K562 (cell line): ENCODE measurements at regions not wholly inside any gene's neighbourhood (a gene's known extent, or its start where the extent isn't known, plus 50 kb on each side); places are given as distances from the start of the nearest gene placed in this dataset.

Experiments
- CEBPG ChIP-seq, 3 experiments: fragments of 200-800 bp in 1 of 3; sonication (Bioruptor generic) in 1 of 3; sonication (generic) in 1 of 3; formaldehyde crosslinking in 1 of 3; IDR thresholded peaks in 2 of 3; conservative IDR thresholded peaks in 1 of 3; 2 replicates each; pipeline versions ENCODE4 v1.6.1 to v1.8.0; 2016 to 2022; ENCODE audit warnings: missing compliant biosample characterization in 2 of 3, missing genetic modification characterization in 2 of 3, mild to moderate bottlenecking in 1 of 3, missing genetic modification reagents in 1 of 3
- ERF ChIP-seq: fragments of 450-650 bp; formaldehyde crosslinking; IDR thresholded peaks from 2 replicates; pipeline ENCODE4 v1.4.0; 2020; ENCODE audit warnings: mild to moderate bottlenecking, mixed read lengths
- ESRRB ChIP-seq: fragments of 250-450 bp; sonication (Bioruptor Pico); IDR thresholded peaks from 2 replicates; pipeline ENCODE4 v1.5.0; 2020; ENCODE audit warnings: mild to moderate bottlenecking, moderate library complexity, borderline replicate concordance
- FOXK2 ChIP-seq, 2 experiments: fragments of 450-650 bp; IDR thresholded peaks in 1 of 2; conservative IDR thresholded peaks in 1 of 2; 2 replicates each; pipeline ENCODE4 v1.6.1; 2016; ENCODE audit warnings: low read depth in 2 of 2, mild to moderate bottlenecking in 1 of 2
- NCOR1 ChIP-seq: fragments of 450-650 bp; IDR thresholded peaks from 2 replicates; pipeline ENCODE4 v1.6.1; 2016; ENCODE audit warnings: mild to moderate bottlenecking, moderate library complexity
- RBFOX2 ChIP-seq: fragments of 200-400 bp; formaldehyde crosslinking; IDR thresholded peaks from 2 replicates; pipeline ENCODE4 v1.6.1; 2017; ENCODE audit warnings: low read depth, mild to moderate bottlenecking, low read length, moderate library complexity
- SIRT6 ChIP-seq: IDR thresholded peaks from one replicate; pipeline ENCODE4 v1.6.1; 2012; ENCODE audit warnings: low read depth, mild to moderate bottlenecking, control low read depth, inconsistent platforms, low read length, moderate library complexity
- SMAD2 ChIP-seq: fragments of 150-350 bp; IDR thresholded peaks from 2 replicates; pipeline ENCODE4 v1.6.1; 2014; ENCODE audit warnings: low read depth, mild to moderate bottlenecking, low read length
- TAF15 ChIP-seq: fragments of 200-400 bp; formaldehyde crosslinking; IDR thresholded peaks from 2 replicates; pipeline ENCODE4 v1.6.1; 2017; ENCODE audit warnings: mild to moderate bottlenecking, low read depth, low read length, moderate library complexity
- TF ChIP-seq, protein P1 (sequence below): fragments of 450-650 bp; IDR thresholded peaks from 2 replicates; pipeline ENCODE4 v1.6.1; 2017; ENCODE audit warnings: antibody characterized with exemption, mild to moderate bottlenecking
- TF ChIP-seq, protein P2 (sequence below): sonication (generic); formaldehyde crosslinking; IDR thresholded peaks from 2 replicates; pipeline ENCODE4 v1.8.0; 2022; ENCODE audit warnings: missing genetic modification reagents, mild to moderate bottlenecking, borderline replicate concordance
- TF ChIP-seq, protein P3 (sequence below): fragments of 450-650 bp; formaldehyde crosslinking; IDR thresholded peaks from 2 replicates; pipeline ENCODE4 v1.4.0; 2020; ENCODE audit warnings: mild to moderate bottlenecking, moderate library complexity

DNA sequence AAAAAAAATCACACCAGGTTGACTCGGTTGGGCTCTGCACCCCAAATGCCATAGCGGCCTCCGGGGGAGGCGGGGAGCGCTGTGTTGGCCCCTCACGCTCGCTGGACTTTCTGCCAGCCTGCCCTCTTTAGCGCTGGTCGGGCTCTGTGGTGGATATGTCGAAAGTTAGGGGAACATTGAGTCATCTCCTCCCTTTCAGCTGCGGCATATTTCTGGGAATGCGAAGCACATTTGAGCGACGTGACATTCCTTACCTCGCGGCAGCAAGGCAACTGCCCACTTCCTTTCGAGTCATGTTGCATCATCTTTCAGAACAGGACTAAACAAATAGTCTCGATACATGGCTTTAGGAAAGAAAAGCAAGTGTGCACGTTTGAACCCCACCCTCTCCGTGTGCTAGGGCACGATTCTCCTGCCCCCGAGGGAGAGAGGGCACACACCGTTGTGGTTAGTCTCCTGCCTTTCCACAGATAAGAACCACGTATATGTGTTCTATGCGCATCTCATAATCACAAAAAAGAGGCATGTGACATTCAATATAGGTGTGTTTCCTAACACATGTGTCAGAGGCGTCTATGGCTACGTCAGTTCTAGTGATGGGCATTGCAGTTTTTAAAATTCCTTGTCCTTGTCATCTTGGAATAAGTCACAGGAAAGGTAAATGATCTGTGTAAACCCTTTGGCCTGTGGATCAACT, 105.9 kb upstream of the SLC45A1 start (continued):
- TF ChIP-seq, protein P1, sequence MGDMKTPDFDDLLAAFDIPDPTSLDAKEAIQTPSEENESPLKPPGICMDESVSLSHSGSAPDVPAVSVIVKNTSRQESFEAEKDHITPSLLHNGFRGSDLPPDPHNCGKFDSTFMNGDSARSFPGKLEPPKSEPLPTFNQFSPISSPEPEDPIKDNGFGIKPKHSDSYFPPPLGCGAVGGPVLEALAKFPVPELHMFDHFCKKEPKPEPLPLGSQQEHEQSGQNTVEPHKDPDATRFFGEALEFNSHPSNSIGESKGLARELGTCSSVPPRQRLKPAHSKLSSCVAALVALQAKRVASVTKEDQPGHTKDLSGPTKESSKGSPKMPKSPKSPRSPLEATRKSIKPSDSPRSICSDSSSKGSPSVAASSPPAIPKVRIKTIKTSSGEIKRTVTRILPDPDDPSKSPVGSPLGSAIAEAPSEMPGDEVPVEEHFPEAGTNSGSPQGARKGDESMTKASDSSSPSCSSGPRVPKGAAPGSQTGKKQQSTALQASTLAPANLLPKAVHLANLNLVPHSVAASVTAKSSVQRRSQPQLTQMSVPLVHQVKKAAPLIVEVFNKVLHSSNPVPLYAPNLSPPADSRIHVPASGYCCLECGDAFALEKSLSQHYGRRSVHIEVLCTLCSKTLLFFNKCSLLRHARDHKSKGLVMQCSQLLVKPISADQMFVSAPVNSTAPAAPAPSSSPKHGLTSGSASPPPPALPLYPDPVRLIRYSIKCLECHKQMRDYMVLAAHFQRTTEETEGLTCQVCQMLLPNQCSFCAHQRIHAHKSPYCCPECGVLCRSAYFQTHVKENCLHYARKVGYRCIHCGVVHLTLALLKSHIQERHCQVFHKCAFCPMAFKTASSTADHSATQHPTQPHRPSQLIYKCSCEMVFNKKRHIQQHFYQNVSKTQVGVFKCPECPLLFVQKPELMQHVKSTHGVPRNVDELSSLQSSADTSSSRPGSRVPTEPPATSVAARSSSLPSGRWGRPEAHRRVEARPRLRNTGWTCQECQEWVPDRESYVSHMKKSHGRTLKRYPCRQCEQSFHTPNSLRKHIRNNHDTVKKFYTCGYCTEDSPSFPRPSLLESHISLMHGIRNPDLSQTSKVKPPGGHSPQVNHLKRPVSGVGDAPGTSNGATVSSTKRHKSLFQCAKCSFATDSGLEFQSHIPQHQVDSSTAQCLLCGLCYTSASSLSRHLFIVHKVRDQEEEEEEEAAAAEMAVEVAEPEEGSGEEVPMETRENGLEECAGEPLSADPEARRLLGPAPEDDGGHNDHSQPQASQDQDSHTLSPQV = 0 out of 2 replicates have a peak, but pooled peaks have one; percentile 57
- TF ChIP-seq, protein P2, sequence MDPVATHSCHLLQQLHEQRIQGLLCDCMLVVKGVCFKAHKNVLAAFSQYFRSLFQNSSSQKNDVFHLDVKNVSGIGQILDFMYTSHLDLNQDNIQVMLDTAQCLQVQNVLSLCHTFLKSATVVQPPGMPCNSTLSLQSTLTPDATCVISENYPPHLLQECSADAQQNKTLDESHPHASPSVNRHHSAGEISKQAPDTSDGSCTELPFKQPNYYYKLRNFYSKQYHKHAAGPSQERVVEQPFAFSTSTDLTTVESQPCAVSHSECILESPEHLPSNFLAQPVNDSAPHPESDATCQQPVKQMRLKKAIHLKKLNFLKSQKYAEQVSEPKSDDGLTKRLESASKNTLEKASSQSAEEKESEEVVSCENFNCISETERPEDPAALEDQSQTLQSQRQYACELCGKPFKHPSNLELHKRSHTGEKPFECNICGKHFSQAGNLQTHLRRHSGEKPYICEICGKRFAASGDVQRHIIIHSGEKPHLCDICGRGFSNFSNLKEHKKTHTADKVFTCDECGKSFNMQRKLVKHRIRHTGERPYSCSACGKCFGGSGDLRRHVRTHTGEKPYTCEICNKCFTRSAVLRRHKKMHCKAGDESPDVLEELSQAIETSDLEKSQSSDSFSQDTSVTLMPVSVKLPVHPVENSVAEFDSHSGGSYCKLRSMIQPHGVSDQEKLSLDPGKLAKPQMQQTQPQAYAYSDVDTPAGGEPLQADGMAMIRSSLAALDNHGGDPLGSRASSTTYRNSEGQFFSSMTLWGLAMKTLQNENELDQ (CRISPR knock-in tag) = no peak
- TF ChIP-seq TAF15 = no peak
- TF ChIP-seq, protein P3, sequence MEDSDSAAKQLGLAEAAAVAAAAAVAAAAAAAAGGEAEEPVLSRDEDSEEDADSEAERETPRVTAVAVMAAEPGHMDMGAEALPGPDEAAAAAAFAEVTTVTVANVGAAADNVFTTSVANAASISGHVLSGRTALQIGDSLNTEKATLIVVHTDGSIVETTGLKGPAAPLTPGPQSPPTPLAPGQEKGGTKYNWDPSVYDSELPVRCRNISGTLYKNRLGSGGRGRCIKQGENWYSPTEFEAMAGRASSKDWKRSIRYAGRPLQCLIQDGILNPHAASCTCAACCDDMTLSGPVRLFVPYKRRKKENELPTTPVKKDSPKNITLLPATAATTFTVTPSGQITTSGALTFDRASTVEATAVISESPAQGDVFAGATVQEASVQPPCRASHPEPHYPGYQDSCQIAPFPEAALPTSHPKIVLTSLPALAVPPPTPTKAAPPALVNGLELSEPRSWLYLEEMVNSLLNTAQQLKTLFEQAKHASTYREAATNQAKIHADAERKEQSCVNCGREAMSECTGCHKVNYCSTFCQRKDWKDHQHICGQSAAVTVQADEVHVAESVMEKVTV (CRISPR knock-in tag) = peak; percentile 37; the same call in 1 of the 2 replicates
- TF ChIP-seq SMAD2 = no peak
- TF ChIP-seq RBFOX2 = peak; percentile 61
- no peak for TF ChIP-seq NCOR1
- TF ChIP-seq FOXK2 (conservative IDR thresholded peaks at IDR 0.05 in 1 of 2, IDR thresholded peaks at IDR 0.05 in 1 of 2; ENCODE audit: low read depth in 2 of 2) = 0 out of 4 replicates have a peak, but pooled peaks of 1 of the 2 experiments have one; percentile 6
- no peak for TF ChIP-seq ESRRB (CRISPR knock-in tag)
- TF ChIP-seq CEBPG (CRISPR knock-in tag; IDR thresholded peaks at IDR 0.05) = peak; percentile 93
- peak; percentile 98 to 100 for TF ChIP-seq CEBPG (tag; conservative IDR thresholded peaks at IDR 0.05 in 1 of 2, IDR thresholded peaks at IDR 0.05 in 1 of 2)
- no peak for TF ChIP-seq SIRT6
- no peak for TF ChIP-seq ERF
